ENCODE measurements at regions not wholly inside any gene's neighbourhood (a gene's known extent, or its start where the extent isn't known, plus 50 kb on each side); places are given as distances from the start of the nearest gene placed in this dataset. TPM values are rescaled to one million over a fixed set of nuclear protein-coding genes. Genes with fewer than 3 reads are reported as not detected.
A peak's percentile ranks its signal among the peaks of the same experiment; 100 is the strongest.

GRCh38 chr6:33856655-33857054 lies 52.9 kb upstream of the MLN start:
- Mint-ChIP-seq H3K27me3 (peaks cover 18% of the 10 kb centered on the region), H3K4me3 (no peak overlapping the region), H3K9me3 (no peaks in the 10 kb centered on the region), H3K27ac (no peak overlapping the region), H3K4me1 (ENCODE audit: low read depth) (peaks cover 35% of the 10 kb centered on the region), H3K36me3 (ENCODE audit: low read depth) (no peaks in the 10 kb centered on the region)
- ATAC-seq (peak; percentile 82), DNase-seq (peak; percentile 88)
- ChIA-PET CTCF (interaction anchor here (1.0 to 1.3 kb wide), 3 partner anchors 117 to 198 kb away, joined by 3 to 4 read pairs (median 3); no protein-coding TSS in a partner anchor), POLR2A (interaction anchor here (1.0 to 2.1 kb wide), 3 partner anchors 30 to 69 kb away, joined by 3 to 5 read pairs (median 4); partner anchors contain the start of gene LEMD2)
- intact Hi-C loops (cut with micrococcal nuclease): loop anchor here (10.0 kb wide), 1 partner anchor 168 kb away; no protein-coding TSS in a partner anchor
- no peak for TF ChIP-seq CTCF (IDR thresholded peaks at IDR 0.05)

- H3K4me3 Mint-ChIP-seq: no peak overlapping the region
- intact Hi-C loops (cut with micrococcal nuclease): loop anchor here (10.0 kb wide), 1 partner anchor 169 kb away; no protein-coding TSS in a partner anchor
- POLR2A ChIA-PET: interaction anchor here (1.0 to 2.0 kb wide), 3 partner anchors 30 to 69 kb away, joined by 3 to 4 read pairs (median 3); no protein-coding TSS in a partner anchor
- no peak for ATAC-seq
- H3K9me3 Mint-ChIP-seq: no peaks in the 10 kb centered on the region
- H3K27ac Mint-ChIP-seq: no peak overlapping the region
- no peak for DNase-seq
- peaks cover 30% of the 10 kb centered on the region for H3K4me1 Mint-ChIP-seq (ENCODE audit: low read depth)
- H3K27me3 Mint-ChIP-seq: peaks cover 18% of the 10 kb centered on the region
- no peak for TF ChIP-seq CTCF (IDR thresholded peaks at IDR 0.05)
- CTCF ChIA-PET: interaction anchor here (1.0 to 1.3 kb wide), 2 partner anchors 116 to 172 kb away, joined by 3 to 4 read pairs; no protein-coding TSS in a partner anchor
- H3K36me3 Mint-ChIP-seq (ENCODE audit: low read depth): no peaks in the 10 kb centered on the region
These were observed 52.3 kb upstream of the MLN start for GRCh38 chr6:33856031-33856590.

GRCh38 chr6:33854572-33855030 lies 50.8 kb upstream of the MLN start:
- no peak overlapping the region for H3K27ac Mint-ChIP-seq

GRCh38 chr6:33853736-33854135 lies 49.9 kb upstream of the MLN start:
- H3K9me3 Mint-ChIP-seq: no peaks in the 10 kb centered on the region
- H3K27ac Mint-ChIP-seq: no peak overlapping the region
- DNase-seq (no peak), ATAC-seq (no peak)
- CTCF ChIA-PET: interaction anchor here (1.1 kb wide), 1 partner anchor 174 kb away, joined by 3 read pairs; no protein-coding TSS in a partner anchor
- H3K4me1 Mint-ChIP-seq (ENCODE audit: low read depth): peaks cover 24% of the 10 kb centered on the region
- intact Hi-C loops (cut with micrococcal nuclease): loop anchor here (10.0 kb wide), 1 partner anchor 171 kb away; no protein-coding TSS in a partner anchor
- H3K27me3 Mint-ChIP-seq: peaks cover 22% of the 10 kb centered on the region
- POLR2A ChIA-PET: interaction anchor here (1.0 to 1.1 kb wide), 2 partner anchors 10 to 22 kb away, joined by 3 read pairs; no protein-coding TSS in a partner anchor
- no peaks in the 10 kb centered on the region for H3K36me3 Mint-ChIP-seq (ENCODE audit: low read depth)
- H3K4me3 Mint-ChIP-seq: no peak overlapping the region
- TF ChIP-seq CTCF (IDR thresholded peaks at IDR 0.05): no peak

More at GRCh38 chr6:33854572-33855030, 50.8 kb upstream of the MLN start:
- intact Hi-C loops (cut with micrococcal nuclease): loop anchor here (10.0 kb wide), 1 partner anchor 170 kb away; no protein-coding TSS in a partner anchor
- peaks cover 24% of the 10 kb centered on the region for H3K4me1 Mint-ChIP-seq (ENCODE audit: low read depth)
- ChIA-PET POLR2A (interaction anchor here (0.8 to 2.0 kb wide), 3 partner anchors 14 to 67 kb away, joined by 3 to 4 read pairs (median 3); no protein-coding TSS in a partner anchor), CTCF (interaction anchor here (1.1 kb wide), 1 partner anchor 173 kb away, joined by 3 read pairs; no protein-coding TSS in a partner anchor)
- no peaks in the 10 kb centered on the region for H3K36me3 Mint-ChIP-seq (ENCODE audit: low read depth)
- no peaks in the 10 kb centered on the region for H3K9me3 Mint-ChIP-seq
- no peak overlapping the region for H3K4me3 Mint-ChIP-seq
- DNase-seq: no peak
- no peak for ATAC-seq
- no peak for TF ChIP-seq CTCF (IDR thresholded peaks at IDR 0.05)
- H3K27me3 Mint-ChIP-seq: peaks cover 24% of the 10 kb centered on the region

Small RNA genes in the stretch of these regions (microRNA-seq; reads per million reads assigned to microRNA genes)
- not detected for gene MIR7159 (ENCODE audit: borderline microRNAs expressed, borderline replicate concordance)
